ENCODE measurements at regions not wholly inside any gene's neighbourhood (a gene's known extent, or its start where the extent isn't known, plus 50 kb on each side); places are given as distances from the start of the nearest gene placed in this dataset.

- no peaks in the 10 kb centered on the region for H3K36me3 Mint-ChIP-seq
- H3K27ac Mint-ChIP-seq, result no peak overlapping the region
- no peak for DNase-seq (ENCODE audit: low spot score in 2 of 2, unreplicated experiment in 2 of 2)
- H3K27me3 Mint-ChIP-seq (ENCODE audit: low read depth), result peaks cover 50% of the 10 kb centered on the region
- no peak overlapping the region for H3K4me3 Mint-ChIP-seq
- peaks cover 3% of the 10 kb centered on the region for H3K9me3 Mint-ChIP-seq
- H3K4me1 Mint-ChIP-seq, result peaks cover 9% of the 10 kb centered on the region
- TF ChIP-seq, protein P1, sequence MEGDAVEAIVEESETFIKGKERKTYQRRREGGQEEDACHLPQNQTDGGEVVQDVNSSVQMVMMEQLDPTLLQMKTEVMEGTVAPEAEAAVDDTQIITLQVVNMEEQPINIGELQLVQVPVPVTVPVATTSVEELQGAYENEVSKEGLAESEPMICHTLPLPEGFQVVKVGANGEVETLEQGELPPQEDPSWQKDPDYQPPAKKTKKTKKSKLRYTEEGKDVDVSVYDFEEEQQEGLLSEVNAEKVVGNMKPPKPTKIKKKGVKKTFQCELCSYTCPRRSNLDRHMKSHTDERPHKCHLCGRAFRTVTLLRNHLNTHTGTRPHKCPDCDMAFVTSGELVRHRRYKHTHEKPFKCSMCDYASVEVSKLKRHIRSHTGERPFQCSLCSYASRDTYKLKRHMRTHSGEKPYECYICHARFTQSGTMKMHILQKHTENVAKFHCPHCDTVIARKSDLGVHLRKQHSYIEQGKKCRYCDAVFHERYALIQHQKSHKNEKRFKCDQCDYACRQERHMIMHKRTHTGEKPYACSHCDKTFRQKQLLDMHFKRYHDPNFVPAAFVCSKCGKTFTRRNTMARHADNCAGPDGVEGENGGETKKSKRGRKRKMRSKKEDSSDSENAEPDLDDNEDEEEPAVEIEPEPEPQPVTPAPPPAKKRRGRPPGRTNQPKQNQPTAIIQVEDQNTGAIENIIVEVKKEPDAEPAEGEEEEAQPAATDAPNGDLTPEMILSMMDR (IDR thresholded peaks at IDR 0.05; ENCODE audit: unreplicated experiment), result no peak
Measured at GRCh38 chr11:112525270-112525669, 264.6 kb upstream of the PLET1 start.

DNA sequence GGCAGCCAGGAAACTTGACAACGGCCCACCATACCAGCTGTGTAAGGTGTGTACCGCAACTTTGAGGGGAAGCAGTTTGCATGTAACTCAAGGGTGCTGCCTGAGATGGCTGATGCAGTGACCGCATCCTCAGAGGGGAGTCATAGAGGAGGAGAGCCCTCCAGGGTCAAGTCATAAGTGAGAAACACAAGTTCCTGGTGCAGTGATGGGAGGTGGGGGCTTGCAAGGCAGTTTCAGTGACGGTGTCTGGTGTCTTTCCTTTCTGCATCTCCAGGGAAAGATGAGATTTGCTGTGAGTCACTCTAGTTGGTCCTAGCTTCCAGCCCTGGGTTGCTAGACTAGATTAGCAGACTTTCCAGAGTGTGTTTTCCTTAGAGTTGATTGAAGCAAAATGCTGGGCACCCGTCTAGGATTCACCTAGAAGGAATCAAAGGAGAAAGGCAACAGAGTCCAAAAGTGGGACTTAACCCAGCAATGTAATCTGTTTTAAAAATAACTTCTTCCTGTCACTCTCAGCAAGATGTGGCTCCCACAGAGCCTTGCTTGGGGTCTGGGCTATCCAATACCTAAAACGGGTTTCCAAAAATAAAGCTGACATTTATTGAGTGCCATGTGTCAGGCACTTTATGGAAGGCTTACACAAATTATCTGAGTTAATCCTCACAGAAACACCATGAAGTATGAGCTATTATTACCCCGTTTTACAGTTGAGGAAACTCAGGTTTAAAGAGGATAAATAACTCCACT lies 265.4 kb upstream of the PLET1 start:
- peaks cover 47% of the 10 kb centered on the region for H3K27me3 Mint-ChIP-seq (ENCODE audit: low read depth)

DNA sequence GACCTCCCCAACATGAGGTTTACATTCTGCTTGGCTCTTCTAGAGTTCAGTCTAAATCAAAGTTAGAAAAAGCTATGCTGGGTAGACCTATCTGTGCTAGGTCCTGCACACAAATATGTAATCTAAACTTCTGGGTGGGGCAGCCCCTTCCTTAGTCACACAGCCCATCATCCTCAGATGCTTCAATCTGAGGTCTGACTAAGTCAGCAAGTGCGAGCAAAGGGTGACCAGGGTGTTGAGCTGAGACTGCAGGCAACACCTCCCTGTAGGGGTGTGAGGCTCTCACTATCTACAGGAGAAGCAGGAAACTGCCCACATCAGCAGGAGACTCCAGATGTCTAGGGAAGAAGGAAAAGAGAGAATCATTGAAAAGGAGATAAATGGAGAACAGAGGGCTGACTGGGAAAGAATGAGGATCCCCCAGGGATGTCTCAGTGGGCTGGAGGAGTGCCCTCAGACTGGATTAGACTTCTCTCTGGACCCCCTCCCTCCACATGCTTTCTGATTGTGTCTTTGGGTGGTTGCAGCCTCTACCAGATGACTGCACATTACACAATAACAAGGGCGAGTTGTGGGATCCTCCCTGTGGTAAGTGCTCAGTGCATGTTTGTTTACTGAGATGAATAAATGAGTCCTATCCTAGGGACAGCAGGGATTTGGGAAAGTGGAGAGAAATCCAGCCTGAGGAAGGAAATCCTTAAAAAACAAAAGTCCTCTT lies 266.2 kb upstream of the PLET1 start:
- TF ChIP-seq, protein P1 (IDR thresholded peaks at IDR 0.05; ENCODE audit: unreplicated experiment), result no peak
- peaks cover 9% of the 10 kb centered on the region for H3K4me1 Mint-ChIP-seq
- H3K27ac Mint-ChIP-seq, result no peak overlapping the region
- no peaks in the 10 kb centered on the region for H3K36me3 Mint-ChIP-seq
- H3K9me3 Mint-ChIP-seq, result no peaks in the 10 kb centered on the region
- no peak for DNase-seq (ENCODE audit: low spot score in 2 of 2, unreplicated experiment in 2 of 2)
- peaks cover 44% of the 10 kb centered on the region for H3K27me3 Mint-ChIP-seq (ENCODE audit: low read depth)
- H3K4me3 Mint-ChIP-seq, result no peak overlapping the region

More for the DNA sequence above, 265.4 kb upstream of the PLET1 start:
- H3K27ac Mint-ChIP-seq, result no peak overlapping the region
- no peaks in the 10 kb centered on the region for H3K36me3 Mint-ChIP-seq
- peaks cover 9% of the 10 kb centered on the region for H3K4me1 Mint-ChIP-seq
- H3K9me3 Mint-ChIP-seq, result peaks cover 3% of the 10 kb centered on the region
- TF ChIP-seq, protein P1 (IDR thresholded peaks at IDR 0.05; ENCODE audit: unreplicated experiment), result no peak
- H3K4me3 Mint-ChIP-seq, result no peak overlapping the region
- DNase-seq (ENCODE audit: low spot score in 2 of 2, unreplicated experiment in 2 of 2), result no peak

DNA sequence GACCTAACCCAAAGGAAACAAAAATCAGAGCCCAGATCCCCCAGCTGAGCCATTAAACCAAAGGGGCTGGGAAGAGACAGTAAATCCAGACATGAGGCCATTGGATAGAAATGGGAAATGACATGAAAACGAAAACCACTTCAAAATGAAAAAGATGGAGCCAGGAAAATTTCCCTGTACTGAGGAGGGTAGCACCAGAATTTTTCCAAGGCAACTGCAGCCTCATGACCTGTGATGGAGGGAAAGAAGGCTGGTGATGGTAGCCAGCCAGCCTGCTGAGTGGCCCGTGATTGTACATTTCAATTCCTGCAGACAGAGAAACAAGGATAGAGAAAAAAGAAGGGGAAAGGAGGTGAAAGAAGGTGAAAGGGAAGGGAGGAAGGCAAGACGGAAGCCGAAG lies 268.4 kb upstream of the PLET1 start:
- Mint-ChIP-seq H3K27ac (no peak overlapping the region), H3K4me1 (no peaks in the 10 kb centered on the region), H3K36me3 (no peaks in the 10 kb centered on the region), H3K9me3 (no peaks in the 10 kb centered on the region), H3K4me3 (no peak overlapping the region), H3K27me3 (ENCODE audit: low read depth) (peaks cover 60% of the 10 kb centered on the region)
- TF ChIP-seq, protein P1 (IDR thresholded peaks at IDR 0.05; ENCODE audit: unreplicated experiment), result no peak
- DNase-seq (ENCODE audit: low spot score in 2 of 2, unreplicated experiment in 2 of 2), result no peak

GRCh38 chr11:112532506-112532905 lies 271.8 kb upstream of the PLET1 start:
- Mint-ChIP-seq H3K27ac (no peak overlapping the region), H3K27me3 (ENCODE audit: low read depth) (peaks cover 65% of the 10 kb centered on the region), H3K4me1 (peaks cover 3% of the 10 kb centered on the region), H3K4me3 (no peak overlapping the region), H3K36me3 (no peaks in the 10 kb centered on the region), H3K9me3 (no peaks in the 10 kb centered on the region)
- no peak for DNase-seq (ENCODE audit: low spot score in 2 of 2, unreplicated experiment in 2 of 2)
- TF ChIP-seq, protein P1 (IDR thresholded peaks at IDR 0.05; ENCODE audit: unreplicated experiment), result no peak

Data from mesothelial cell of epicardium (in vitro differentiated cells).